Hematopoietic multipotent progenitor cell treated with erythropoietin and hydrocortisone succinate and interleukin-3 and kit ligand, for 6 days (in vitro differentiated cells): ENCODE measurements at regions not wholly inside any gene's neighbourhood (a gene's known extent, or its start where the extent isn't known, plus 50 kb on each side); places are given as distances from the start of the nearest gene placed in this dataset.
"Not testable (repeated sequence)": the region's sequence is repeated elsewhere in the genome, so short reads cannot be mapped to it uniquely, and the experiment has no call there.

Experiments
- DNase-seq: peaks from one replicate; pipeline ENCODE4 v3.0.0-alpha.2; 2015

DNA sequence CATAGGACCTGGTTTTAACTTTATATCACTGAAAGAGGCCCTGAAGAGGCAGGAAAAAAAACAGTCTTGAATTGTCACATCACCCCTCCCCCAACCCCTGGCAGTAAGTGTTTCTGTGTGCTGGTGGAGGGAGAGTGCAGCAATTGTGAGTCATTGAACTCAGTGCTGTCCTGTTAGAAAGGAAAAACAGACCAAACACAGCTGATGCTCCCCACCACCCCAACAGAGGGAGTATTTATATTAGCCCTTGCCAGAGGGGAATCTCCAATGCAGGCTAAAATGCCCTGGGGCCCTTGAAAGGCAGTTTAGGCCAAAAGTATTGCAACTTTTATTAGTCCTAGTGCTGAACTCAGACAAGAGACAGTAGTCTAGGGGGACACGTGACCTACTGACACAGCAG, 197.8 kb upstream of the AGTR2 start:
- no peak for DNase-seq

DNA sequence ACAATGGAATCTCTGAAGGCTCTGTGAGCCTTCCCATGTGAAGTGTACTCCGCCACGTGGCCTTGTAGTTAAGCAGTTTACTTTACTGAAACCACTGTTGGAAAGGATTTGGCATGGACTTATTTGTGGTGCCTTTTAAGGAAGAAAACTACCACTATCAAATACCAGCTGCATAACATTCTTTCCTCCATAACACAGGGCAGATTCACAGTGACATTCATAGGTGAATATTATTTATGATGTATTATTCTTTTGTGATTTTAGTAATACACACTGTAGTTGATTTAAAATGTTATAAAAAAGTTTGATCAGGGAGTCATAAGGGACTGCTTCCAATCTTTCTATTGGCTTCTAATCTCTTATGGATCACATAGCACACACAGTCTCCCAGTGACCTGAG, 192.5 kb upstream of the AGTR2 start:
- no peak for DNase-seq

DNA sequence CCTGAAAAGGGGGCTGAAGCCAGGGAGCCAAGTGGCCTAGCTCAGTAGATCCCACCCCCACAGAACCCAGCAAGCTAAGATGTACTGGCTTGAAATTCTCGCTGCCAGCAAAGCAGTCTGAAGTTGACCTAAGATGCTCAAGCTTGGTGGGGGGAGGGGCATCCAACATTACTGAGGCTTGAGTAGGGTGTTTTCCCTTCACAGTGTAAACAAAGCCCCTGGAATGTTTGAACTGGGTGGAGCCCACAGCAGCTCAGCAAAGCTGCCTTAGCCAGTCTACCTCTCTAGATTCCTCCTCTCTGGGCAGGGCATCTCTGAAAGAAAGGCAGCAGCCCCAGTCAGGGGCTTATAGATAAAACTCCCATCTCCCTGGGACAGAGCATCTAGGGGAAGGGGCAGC, 187.4 kb upstream of the AGTR2 start:
- not testable (repeated sequence) for DNase-seq

GRCh38 chrX:115987464-115987863, 183.1 kb upstream of the AGTR2 start:
- not testable (repeated sequence) for DNase-seq

DNA sequence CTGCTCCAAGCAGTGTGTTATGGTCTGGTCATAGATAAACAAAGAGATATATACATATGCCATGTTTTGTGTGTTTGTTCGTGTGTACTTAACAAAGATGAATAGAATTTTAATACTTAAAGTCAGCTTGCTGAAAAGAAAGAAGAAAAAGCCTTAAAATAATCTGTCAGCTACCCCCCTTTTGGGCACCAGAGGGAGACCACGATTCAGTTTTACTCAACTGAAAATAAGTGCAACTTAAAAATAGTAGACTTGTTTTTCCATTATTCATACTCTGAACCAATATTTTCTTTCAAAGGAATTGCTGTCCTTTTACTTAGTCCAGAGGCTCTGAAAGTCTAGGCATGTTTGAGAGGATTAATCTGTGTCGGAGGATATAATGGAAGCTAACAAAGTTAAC, 181.7 kb upstream of the AGTR2 start:
- no peak for DNase-seq

- no peak for DNase-seq
These were observed 180.9 kb upstream of the AGTR2 start for GRCh38 chrX:115989686-115990085.

DNA sequence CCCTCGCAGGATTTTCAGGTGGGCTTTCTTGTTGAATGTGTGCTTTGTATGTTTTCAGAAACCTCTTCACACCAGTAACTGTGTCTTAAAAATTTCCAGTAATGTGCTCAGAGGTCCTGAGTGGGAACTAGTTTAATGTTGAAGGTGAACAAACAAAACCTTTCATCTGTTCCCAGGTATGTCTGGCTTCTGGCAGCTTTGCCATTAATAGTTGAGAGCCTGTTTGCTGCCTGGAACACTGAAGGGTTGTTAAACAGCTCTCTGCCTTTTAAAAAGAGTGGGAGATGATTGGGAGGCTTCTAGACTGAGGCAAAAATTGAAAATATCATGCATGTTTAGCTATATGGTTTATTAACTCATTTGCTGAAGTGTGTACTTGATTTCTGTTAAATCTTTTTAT, 161.2 kb upstream of the AGTR2 start:
- DNase-seq = no peak

DNA sequence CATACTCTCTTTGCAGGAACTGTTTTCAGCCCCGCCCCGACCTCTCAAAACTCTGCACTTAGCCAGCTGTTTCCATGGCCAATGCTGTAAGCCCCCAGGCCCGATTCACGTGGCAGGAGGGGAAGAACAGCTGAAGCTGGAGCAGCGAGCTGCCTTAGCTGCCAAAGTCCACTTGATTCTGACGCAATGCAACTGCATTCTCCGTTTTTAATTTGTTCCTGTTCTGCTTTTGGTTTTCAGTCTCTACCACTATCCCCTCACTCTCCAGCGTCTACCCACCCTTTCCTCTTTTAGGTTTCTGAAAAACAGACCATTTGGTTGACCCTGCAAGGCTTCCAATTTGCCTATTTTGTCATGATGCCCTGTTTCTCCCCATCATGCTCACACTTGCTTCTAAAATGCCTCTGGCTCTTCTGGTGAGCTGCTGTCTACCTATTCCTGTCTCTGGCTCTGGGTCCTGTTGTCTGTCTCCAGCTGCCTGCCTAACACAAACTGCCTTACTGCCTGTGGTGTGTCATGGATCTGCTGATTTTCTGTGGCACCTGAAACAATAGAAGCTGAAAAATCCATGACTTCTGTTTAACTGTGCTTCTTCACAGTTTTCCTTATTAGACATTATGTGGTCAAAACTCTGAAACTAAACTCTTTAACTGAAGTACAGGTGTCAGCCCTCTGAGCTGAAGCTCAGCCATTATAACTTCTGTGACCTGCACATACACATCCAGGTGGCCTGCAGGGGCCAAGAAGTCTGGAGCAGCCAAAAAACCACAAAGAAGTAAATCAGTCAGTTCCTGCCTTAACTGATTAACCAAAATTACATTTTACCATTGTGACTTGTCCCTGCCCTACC, 160.5 kb upstream of the AGTR2 start:
- peak; percentile 7 for DNase-seq

- DNase-seq = no peak
These were observed 159.6 kb upstream of the AGTR2 start for GRCh38 chrX:116010939-116011338.

DNA sequence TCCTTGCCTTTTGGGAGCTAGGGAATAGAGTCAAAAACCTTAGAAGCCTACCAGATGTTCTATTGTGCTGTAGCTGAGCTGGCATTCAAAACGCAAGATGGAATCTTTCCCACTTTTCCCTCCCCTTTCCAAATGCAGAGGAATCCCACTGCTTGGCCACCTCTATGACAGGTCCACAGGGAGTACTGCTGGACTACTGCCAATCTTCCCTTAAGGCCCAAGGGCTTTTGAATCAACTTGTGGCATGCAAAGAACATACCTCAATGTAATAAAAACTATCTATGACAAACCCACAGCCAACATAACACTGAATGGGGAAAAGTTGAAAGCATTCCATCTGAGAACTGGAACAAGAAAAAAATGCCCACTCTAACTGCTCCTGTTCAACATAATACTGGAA, 139.2 kb upstream of the AGTR2 start:
- DNase-seq = no peak
